22Rv1 (cell line): ENCODE measurements at regions not wholly inside any gene's neighbourhood (a gene's known extent, or its start where the extent isn't known, plus 50 kb on each side); places are given as distances from the start of the nearest gene placed in this dataset.

ENCODE experiments used
- ZFX ChIP-seq: fragments of 450-650 bp; IDR thresholded peaks from 2 replicates; pipeline ENCODE4 v1.6.1; 2017; ENCODE audit warnings: antibody characterized with exemption, borderline replicate concordance
- TF ChIP-seq, protein P1 (sequence below): fragments of 450-650 bp; IDR thresholded peaks from 2 replicates; pipeline ENCODE4 v1.5.1; 2017; ENCODE audit warnings: mild to moderate bottlenecking

DNA sequence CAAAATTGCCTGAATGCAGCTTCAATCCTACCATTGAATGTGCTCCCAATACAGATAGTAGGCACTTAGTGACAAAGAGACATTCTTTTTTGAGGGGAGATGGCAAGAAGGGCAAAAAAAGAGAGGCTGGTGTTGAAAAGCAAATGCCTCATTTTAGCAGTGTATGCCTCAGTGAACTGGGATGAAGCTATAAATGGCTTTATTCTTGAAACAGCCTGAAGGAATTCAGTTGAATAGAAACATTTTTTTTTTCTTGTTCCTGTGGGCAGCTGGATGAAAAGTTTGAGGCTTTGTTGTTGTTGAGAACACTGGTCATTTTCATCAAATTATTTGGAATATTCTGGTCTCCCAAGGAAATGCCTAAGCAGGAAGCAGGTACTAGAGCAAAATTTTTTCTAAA, 228.9 kb downstream of the RNF144A start:
- TF ChIP-seq, protein P1, sequence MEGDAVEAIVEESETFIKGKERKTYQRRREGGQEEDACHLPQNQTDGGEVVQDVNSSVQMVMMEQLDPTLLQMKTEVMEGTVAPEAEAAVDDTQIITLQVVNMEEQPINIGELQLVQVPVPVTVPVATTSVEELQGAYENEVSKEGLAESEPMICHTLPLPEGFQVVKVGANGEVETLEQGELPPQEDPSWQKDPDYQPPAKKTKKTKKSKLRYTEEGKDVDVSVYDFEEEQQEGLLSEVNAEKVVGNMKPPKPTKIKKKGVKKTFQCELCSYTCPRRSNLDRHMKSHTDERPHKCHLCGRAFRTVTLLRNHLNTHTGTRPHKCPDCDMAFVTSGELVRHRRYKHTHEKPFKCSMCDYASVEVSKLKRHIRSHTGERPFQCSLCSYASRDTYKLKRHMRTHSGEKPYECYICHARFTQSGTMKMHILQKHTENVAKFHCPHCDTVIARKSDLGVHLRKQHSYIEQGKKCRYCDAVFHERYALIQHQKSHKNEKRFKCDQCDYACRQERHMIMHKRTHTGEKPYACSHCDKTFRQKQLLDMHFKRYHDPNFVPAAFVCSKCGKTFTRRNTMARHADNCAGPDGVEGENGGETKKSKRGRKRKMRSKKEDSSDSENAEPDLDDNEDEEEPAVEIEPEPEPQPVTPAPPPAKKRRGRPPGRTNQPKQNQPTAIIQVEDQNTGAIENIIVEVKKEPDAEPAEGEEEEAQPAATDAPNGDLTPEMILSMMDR: no peak
- TF ChIP-seq ZFX: no peak
